ACC112 (cell line): ENCODE measurements at regions not wholly inside any gene's neighbourhood (a gene's known extent, or its start where the extent isn't known, plus 50 kb on each side); places are given as distances from the start of the nearest gene placed in this dataset.
"Not testable (repeated sequence)": the region's sequence is repeated elsewhere in the genome, so short reads cannot be mapped to it uniquely, and the experiment has no call there.

ENCODE experiments used
- H2AFZ ChIP-seq: fragments of 200-600 bp; sonication (generic); one replicate; pipeline ENCODE4 v1.6.0; 2017; ENCODE audit warnings: antibody characterized with exemption, low read length; ENCODE audit not compliant: unreplicated experiment
- H3K27ac ChIP-seq: fragments of 200-600 bp; sonication (generic); 2 replicates; pipeline ENCODE4 v1.5.1; 2014; ENCODE audit warnings: low read depth, mild to moderate bottlenecking, antibody characterized with exemption, low read length, moderate library complexity
- H3K27me3 ChIP-seq: fragments of 200-600 bp; sonication (generic); 2 replicates; pipeline ENCODE4 v1.6.1; 2014; ENCODE audit warnings: mild to moderate bottlenecking, antibody characterized with exemption, low read length, moderate library complexity, mixed read lengths; ENCODE audit not compliant: insufficient read depth
- H3K36me3 ChIP-seq: fragments of 200-600 bp; sonication (generic); 2 replicates; pipeline ENCODE4 v1.6.1; 2016; ENCODE audit warnings: mild to moderate bottlenecking, antibody characterized with exemption, low read length, moderate library complexity, mixed read lengths; ENCODE audit not compliant: insufficient read depth
- H3K4me1 ChIP-seq: fragments of 200-600 bp; sonication (generic); one replicate; pipeline ENCODE4 v1.6.1; 2016; ENCODE audit warnings: low read length, mixed read lengths; ENCODE audit not compliant: insufficient read depth, unreplicated experiment, control insufficient read depth
- H3K4me3 ChIP-seq: fragments of 200-600 bp; sonication (generic); 2 replicates; pipeline ENCODE4 v1.5.1; 2014; ENCODE audit warnings: mild to moderate bottlenecking, low read depth, low read length
- H3K79me2 ChIP-seq: fragments of 200-600 bp; sonication (generic); one replicate; pipeline ENCODE4 v1.6.0; 2016; ENCODE audit warnings: low read length; ENCODE audit not compliant: control insufficient read depth, unreplicated experiment, insufficient read depth

- H3K27me3 ChIP-seq, H3K36me3 ChIP-seq, H3K27ac ChIP-seq, H2AFZ ChIP-seq, H3K4me1 ChIP-seq, H3K79me2 ChIP-seq, H3K4me3 ChIP-seq: not testable (repeated sequence)
Observed at GRCh38 chr21:16464211-16464889, 734.6 kb downstream of the USP25 start.

- peaks cover 3% of the 10 kb centered on the region for H3K4me1 ChIP-seq
- no peak overlapping the region for H3K4me3 ChIP-seq
- H3K27me3 ChIP-seq = no peaks in the 10 kb centered on the region
- H3K36me3 ChIP-seq = no peaks in the 10 kb centered on the region
- H3K27ac ChIP-seq = no peak overlapping the region
- H2AFZ ChIP-seq = no peak overlapping the region
- no peaks in the 10 kb centered on the region for H3K79me2 ChIP-seq
Observed at GRCh38 chr21:16468184-16468583, 738.4 kb downstream of the USP25 start.

GRCh38 chr21:16473988-16474387, 744.2 kb downstream of the USP25 start:
- Histone ChIP-seq H3K27ac (no peak overlapping the region), H3K4me3 (no peak overlapping the region), H3K79me2 (no peaks in the 10 kb centered on the region), H2AFZ (no peak overlapping the region), H3K4me1 (no peaks in the 10 kb centered on the region), H3K36me3 (no peaks in the 10 kb centered on the region), H3K27me3 (no peaks in the 10 kb centered on the region)

GRCh38 chr21:16476056-16476825, 746.5 kb downstream of the USP25 start:
- no peaks in the 10 kb centered on the region for H3K27me3 ChIP-seq
- no peaks in the 10 kb centered on the region for H3K4me1 ChIP-seq
- H3K79me2 ChIP-seq = no peaks in the 10 kb centered on the region
- H3K36me3 ChIP-seq = no peaks in the 10 kb centered on the region
- H3K27ac ChIP-seq = no peak overlapping the region
- no peak overlapping the region for H3K4me3 ChIP-seq
- H2AFZ ChIP-seq = no peak overlapping the region

- Histone ChIP-seq H3K4me1 (no peaks in the 10 kb centered on the region), H2AFZ (no peak overlapping the region), H3K27me3 (no peaks in the 10 kb centered on the region), H3K36me3 (no peaks in the 10 kb centered on the region), H3K4me3 (no peak overlapping the region), H3K79me2 (peaks cover 2% of the 10 kb centered on the region), H3K27ac (no peak overlapping the region)
Observed at GRCh38 chr21:16488042-16488441, 758.3 kb downstream of the USP25 start.

GRCh38 chr21:16492356-16492755, 762.6 kb downstream of the USP25 start:
- Histone ChIP-seq H3K79me2 (no peaks in the 10 kb centered on the region), H3K27ac (no peak overlapping the region), H2AFZ (no peak overlapping the region), H3K27me3 (no peaks in the 10 kb centered on the region), H3K4me3 (no peak overlapping the region), H3K4me1 (no peaks in the 10 kb centered on the region), H3K36me3 (no peaks in the 10 kb centered on the region)

- H3K27me3 ChIP-seq = no peaks in the 10 kb centered on the region
- no peak overlapping the region for H3K4me3 ChIP-seq
- H2AFZ ChIP-seq = no peak overlapping the region
- H3K27ac ChIP-seq = no peak overlapping the region
- no peaks in the 10 kb centered on the region for H3K4me1 ChIP-seq
- H3K36me3 ChIP-seq = no peaks in the 10 kb centered on the region
- H3K79me2 ChIP-seq = no peaks in the 10 kb centered on the region
Observed at GRCh38 chr21:16492892-16493291, 763.1 kb downstream of the USP25 start.

- H3K27me3 ChIP-seq = no peaks in the 10 kb centered on the region
- no peaks in the 10 kb centered on the region for H3K36me3 ChIP-seq
- no peak overlapping the region for H3K4me3 ChIP-seq
- H3K27ac ChIP-seq = no peak overlapping the region
- H3K79me2 ChIP-seq = no peaks in the 10 kb centered on the region
- H2AFZ ChIP-seq = no peak overlapping the region
- H3K4me1 ChIP-seq = no peaks in the 10 kb centered on the region
Observed at GRCh38 chr21:16496609-16497008, 766.8 kb downstream of the USP25 start.

- H3K27me3 ChIP-seq = no peaks in the 10 kb centered on the region
- no peaks in the 10 kb centered on the region for H3K4me1 ChIP-seq
Observed at GRCh38 chr21:16500271-16500670, 770.5 kb downstream of the USP25 start.

GRCh38 chr21:16502273-16502672, 772.5 kb downstream of the USP25 start:
- no peak overlapping the region for H3K27ac ChIP-seq
- H2AFZ ChIP-seq = no peak overlapping the region
- no peaks in the 10 kb centered on the region for H3K79me2 ChIP-seq
- no peak overlapping the region for H3K4me3 ChIP-seq
- H3K36me3 ChIP-seq = no peaks in the 10 kb centered on the region
- H3K27me3 ChIP-seq = no peaks in the 10 kb centered on the region
- no peaks in the 10 kb centered on the region for H3K4me1 ChIP-seq

More at GRCh38 chr21:16500271-16500670, 770.5 kb downstream of the USP25 start:
- Histone ChIP-seq H3K27ac (no peak overlapping the region), H3K79me2 (no peaks in the 10 kb centered on the region), H3K4me3 (no peak overlapping the region), H2AFZ (no peak overlapping the region), H3K36me3 (no peaks in the 10 kb centered on the region)

- H3K36me3 ChIP-seq = no peaks in the 10 kb centered on the region
- H3K79me2 ChIP-seq = no peaks in the 10 kb centered on the region
- H3K27ac ChIP-seq = no peak overlapping the region
- H2AFZ ChIP-seq = no peak overlapping the region
- H3K27me3 ChIP-seq = no peaks in the 10 kb centered on the region
- H3K4me3 ChIP-seq = no peak overlapping the region
- H3K4me1 ChIP-seq = no peaks in the 10 kb centered on the region
Observed at GRCh38 chr21:16502897-16503296, 773.1 kb downstream of the USP25 start.
